GM12892 (cell line): ENCODE measurements at regions not wholly inside any gene's neighbourhood (a gene's known extent, or its start where the extent isn't known, plus 50 kb on each side); places are given as distances from the start of the nearest gene placed in this dataset.

Experiments
- POLR2A ChIP-seq: IDR thresholded peaks from 2 replicates; pipeline ENCODE4 v1.6.1; 2011; ENCODE audit warnings: low read depth, low read length, control low read depth
- POLR2AphosphoS5 ChIP-seq: IDR thresholded peaks from 2 replicates; pipeline ENCODE4 v1.6.1; 2011; ENCODE audit warnings: low read depth, low read length, control low read depth

- TF ChIP-seq POLR2A (no peak), POLR2AphosphoS5 (no peak)
Measured at GRCh38 chr12:58592475-58593207, 327.7 kb downstream of the LRIG3 start.
